Activated naive CD8-positive, alpha-beta T cell treated with anti-CD3 and anti-CD28 coated beads, Interleukin-2, amount 50 U/mL, for 24 hours (primary cell): ENCODE measurements at regions not wholly inside any gene's neighbourhood (a gene's known extent, or its start where the extent isn't known, plus 50 kb on each side); places are given as distances from the start of the nearest gene placed in this dataset.

Experiments
- ATAC-seq: fragments of 150-1000 bp; cut with Tn5 transposase; one replicate; pipeline ENCODE4 v1.10.0; 2021
- DNase-seq: peaks from one replicate; pipeline ENCODE4 v3.0.0; 2021
- H3K27ac Mint-ChIP-seq: one replicate; pipeline ENCODE4 v1.8.0; 2021; ENCODE audit warnings: mild to moderate bottlenecking, mixed read lengths
- H3K27me3 Mint-ChIP-seq: one replicate; pipeline ENCODE4 v1.8.0; 2021; ENCODE audit warnings: mixed read lengths
- H3K36me3 Mint-ChIP-seq: one replicate; pipeline ENCODE4 v1.8.0; 2021; ENCODE audit warnings: low read depth, mixed read lengths
- H3K4me1 Mint-ChIP-seq: one replicate; pipeline ENCODE4 v1.8.0; 2021; ENCODE audit warnings: mixed read lengths
- H3K4me3 Mint-ChIP-seq: one replicate; pipeline ENCODE4 v1.8.0; 2021; ENCODE audit warnings: mild to moderate bottlenecking, moderate library complexity, mixed read lengths
- H3K9me3 Mint-ChIP-seq: one replicate; pipeline ENCODE4 v1.8.0; 2021; ENCODE audit warnings: mixed read lengths

DNA sequence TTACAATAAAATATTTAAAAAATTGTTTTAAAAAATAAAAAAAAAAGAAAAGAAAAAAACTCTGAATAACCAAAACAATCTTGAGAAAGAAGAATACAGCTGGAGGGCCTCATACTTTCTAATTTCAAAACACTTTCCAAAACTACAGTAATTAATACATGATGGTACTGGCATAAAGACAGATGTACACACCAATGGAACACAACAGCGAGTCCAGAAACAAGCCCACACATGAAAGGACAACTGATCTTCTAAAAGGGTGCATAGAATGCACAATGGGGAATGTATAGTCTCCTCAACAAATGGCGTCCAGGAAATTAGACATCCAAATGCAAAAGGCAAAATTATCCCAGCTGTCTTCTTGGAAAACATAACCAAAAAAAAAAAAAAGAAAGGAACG is 99.6 kb downstream of the LURAP1L start:
- DNase-seq (no peak), ATAC-seq (no peak)
- Mint-ChIP-seq H3K4me1 (no peaks in the 10 kb centered on the region), H3K27ac (no peak overlapping the region), H3K4me3 (no peak overlapping the region), H3K9me3 (peaks cover 11% of the 10 kb centered on the region), H3K27me3 (peaks cover 2% of the 10 kb centered on the region), H3K36me3 (no peaks in the 10 kb centered on the region)

DNA sequence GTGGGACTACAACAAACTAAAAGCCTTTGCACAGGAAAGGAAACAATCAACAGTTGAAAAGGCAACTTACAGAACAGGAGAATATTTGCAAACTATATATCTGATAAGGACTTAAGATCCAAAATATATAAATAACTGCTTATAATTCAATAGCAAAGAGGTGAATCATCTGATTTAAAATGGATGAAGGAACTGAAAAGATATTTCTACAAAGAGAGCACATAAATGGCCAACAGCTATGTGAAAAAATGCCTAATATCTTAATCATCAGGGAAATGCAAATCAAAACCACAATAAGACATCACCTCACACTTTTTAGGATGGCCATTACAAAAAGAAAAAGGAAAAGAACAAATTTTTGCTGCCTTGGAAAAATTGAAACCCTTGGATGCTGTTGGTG is 100.4 kb downstream of the LURAP1L start:
- Mint-ChIP-seq H3K36me3 (no peaks in the 10 kb centered on the region), H3K9me3 (peaks cover 9% of the 10 kb centered on the region), H3K27me3 (peaks cover 2% of the 10 kb centered on the region), H3K4me1 (no peaks in the 10 kb centered on the region), H3K27ac (no peak overlapping the region), H3K4me3 (no peak overlapping the region)
- no peak for DNase-seq
- ATAC-seq: no peak

DNA sequence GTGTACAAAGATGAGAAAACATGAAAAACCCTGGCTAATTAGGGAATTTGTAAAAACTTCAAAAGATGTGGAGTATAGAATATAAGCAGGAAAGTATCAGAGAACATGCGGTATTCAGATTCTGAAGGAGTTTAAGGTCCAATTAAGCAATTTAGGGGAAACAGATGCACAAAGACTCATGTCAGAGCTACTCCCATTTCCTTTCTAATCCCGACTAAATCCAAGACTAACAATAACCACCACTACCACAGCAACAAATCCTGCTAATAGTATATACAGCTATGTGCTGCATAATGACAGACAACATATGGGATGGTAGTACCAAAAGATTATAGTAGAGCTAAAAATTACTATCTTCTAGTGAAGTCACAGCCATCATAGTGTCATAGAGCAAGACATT is 102.1 kb downstream of the LURAP1L start:
- DNase-seq (no peak), ATAC-seq (no peak)
- Mint-ChIP-seq H3K27ac (no peak overlapping the region), H3K36me3 (no peaks in the 10 kb centered on the region), H3K9me3 (peaks cover 8% of the 10 kb centered on the region), H3K4me3 (no peak overlapping the region), H3K27me3 (no peaks in the 10 kb centered on the region), H3K4me1 (no peaks in the 10 kb centered on the region)

GRCh38 chr9:12878351-12878978 is 103.6 kb downstream of the LURAP1L start:
- Mint-ChIP-seq H3K36me3 (no peaks in the 10 kb centered on the region), H3K9me3 (no peaks in the 10 kb centered on the region), H3K27ac (no peak overlapping the region), H3K4me3 (no peak overlapping the region), H3K27me3 (no peaks in the 10 kb centered on the region), H3K4me1 (no peaks in the 10 kb centered on the region)
- ATAC-seq (no peak), DNase-seq (no peak)

DNA sequence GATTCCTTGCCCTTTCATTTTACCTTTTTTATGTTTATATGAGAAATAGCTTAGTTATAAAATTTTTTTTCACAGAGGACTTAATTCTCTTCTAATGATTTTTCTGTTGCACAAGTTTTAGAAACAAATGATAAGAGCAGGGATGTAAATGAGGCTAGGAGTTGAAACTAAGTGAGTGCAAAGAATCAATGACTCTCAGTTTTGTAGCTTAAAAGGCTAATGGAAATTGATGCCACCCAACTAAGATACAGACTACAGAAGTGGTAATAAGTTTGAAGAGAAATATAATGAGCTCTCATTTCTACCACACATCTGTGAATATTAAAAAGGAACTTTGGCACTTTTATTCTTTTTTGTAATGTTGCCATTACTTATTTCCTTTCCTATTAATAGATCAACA is 105.1 kb downstream of the LURAP1L start:
- Mint-ChIP-seq H3K36me3 (no peaks in the 10 kb centered on the region), H3K4me1 (no peaks in the 10 kb centered on the region), H3K4me3 (no peak overlapping the region), H3K27ac (no peak overlapping the region), H3K9me3 (no peaks in the 10 kb centered on the region), H3K27me3 (no peaks in the 10 kb centered on the region)
- DNase-seq: no peak
- no peak for ATAC-seq

DNA sequence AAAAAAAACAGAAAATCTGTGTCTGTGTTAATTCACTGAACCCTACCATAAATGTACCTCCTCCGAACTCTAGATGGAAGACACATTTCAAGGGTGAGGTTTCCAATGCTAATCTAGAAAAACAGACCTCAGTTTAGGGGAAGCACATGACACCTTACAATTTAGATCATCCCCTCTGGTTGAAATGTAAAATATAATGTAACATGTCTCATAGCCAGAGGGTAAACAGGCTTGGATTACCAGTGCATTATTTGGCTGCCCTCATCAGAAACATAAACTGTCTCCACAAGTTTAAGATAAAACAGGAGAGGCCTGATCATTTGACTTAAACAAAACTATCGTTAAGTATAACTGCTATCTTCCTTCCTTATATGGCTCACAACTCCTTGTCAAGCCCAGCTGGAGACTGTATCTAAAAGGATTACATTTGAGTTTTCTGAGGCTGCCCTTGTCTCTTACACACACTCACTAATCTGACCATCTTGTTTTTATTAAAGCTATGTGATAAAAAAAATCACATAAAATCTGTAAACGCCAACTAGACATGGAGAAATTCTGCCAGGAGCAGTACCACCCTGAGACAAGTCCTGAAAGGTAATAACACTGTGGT is 105.7 kb downstream of the LURAP1L start:
- no peak for DNase-seq
- ATAC-seq: no peak
- Mint-ChIP-seq H3K27me3 (no peaks in the 10 kb centered on the region), H3K27ac (no peak overlapping the region), H3K4me1 (no peaks in the 10 kb centered on the region), H3K4me3 (no peak overlapping the region), H3K36me3 (no peaks in the 10 kb centered on the region), H3K9me3 (no peaks in the 10 kb centered on the region)

- no peak for ATAC-seq
- H3K4me3 Mint-ChIP-seq: no peak overlapping the region
- no peaks in the 10 kb centered on the region for H3K9me3 Mint-ChIP-seq
- no peak for DNase-seq
- H3K27me3 Mint-ChIP-seq: no peaks in the 10 kb centered on the region
- H3K4me1 Mint-ChIP-seq: no peaks in the 10 kb centered on the region
- H3K27ac Mint-ChIP-seq: no peak overlapping the region
- no peaks in the 10 kb centered on the region for H3K36me3 Mint-ChIP-seq
These were observed 107.6 kb downstream of the LURAP1L start for GRCh38 chr9:12882430-12882829.

GRCh38 chr9:12884736-12885395 is 110.0 kb downstream of the LURAP1L start:
- H3K9me3 Mint-ChIP-seq: peaks cover 2% of the 10 kb centered on the region
- ATAC-seq: no peak

DNA sequence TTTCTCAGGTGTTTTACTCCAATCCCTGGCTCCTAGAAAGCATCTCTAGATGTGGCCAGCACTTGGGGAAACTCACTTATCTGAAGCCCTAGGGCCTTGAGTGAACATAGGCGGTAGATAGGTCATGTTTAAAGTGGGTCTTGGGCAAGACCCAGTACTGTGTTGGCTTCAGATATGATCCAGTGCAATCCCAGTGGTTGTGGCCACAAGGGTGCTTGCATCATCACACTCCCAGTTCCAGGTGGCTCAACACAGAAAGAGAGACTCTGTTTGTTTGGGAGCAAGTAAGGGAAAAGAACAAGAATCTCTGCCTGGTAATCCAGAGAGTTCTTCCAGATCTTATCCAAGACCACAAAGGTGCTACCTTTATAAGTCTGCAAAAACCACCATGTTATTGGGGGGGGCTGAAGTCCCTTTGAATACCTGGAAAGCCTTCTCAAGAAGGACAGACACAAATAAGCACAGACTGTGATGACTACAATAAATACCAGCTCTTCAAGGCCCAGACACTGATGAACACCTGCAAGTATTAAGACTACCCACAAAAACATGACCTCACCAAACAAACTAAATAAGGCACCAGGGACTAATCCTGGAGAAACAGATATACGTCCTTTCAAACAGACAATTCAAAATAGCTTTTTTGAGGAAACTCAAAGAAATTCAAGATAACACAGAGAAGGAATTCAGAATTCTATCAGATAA is 114.7 kb downstream of the LURAP1L start:
- H3K4me1 Mint-ChIP-seq: no peaks in the 10 kb centered on the region
- peaks cover 23% of the 10 kb centered on the region for H3K9me3 Mint-ChIP-seq
- no peaks in the 10 kb centered on the region for H3K27me3 Mint-ChIP-seq
- no peaks in the 10 kb centered on the region for H3K36me3 Mint-ChIP-seq
- DNase-seq: no peak
- no peak for ATAC-seq
- H3K4me3 Mint-ChIP-seq: no peak overlapping the region
- H3K27ac Mint-ChIP-seq: no peak overlapping the region

More at GRCh38 chr9:12884736-12885395, 110.0 kb downstream of the LURAP1L start:
- no peaks in the 10 kb centered on the region for H3K4me1 Mint-ChIP-seq
- no peaks in the 10 kb centered on the region for H3K36me3 Mint-ChIP-seq
- no peaks in the 10 kb centered on the region for H3K27me3 Mint-ChIP-seq
- no peak for DNase-seq
- H3K27ac Mint-ChIP-seq: no peak overlapping the region
- no peak overlapping the region for H3K4me3 Mint-ChIP-seq

DNA sequence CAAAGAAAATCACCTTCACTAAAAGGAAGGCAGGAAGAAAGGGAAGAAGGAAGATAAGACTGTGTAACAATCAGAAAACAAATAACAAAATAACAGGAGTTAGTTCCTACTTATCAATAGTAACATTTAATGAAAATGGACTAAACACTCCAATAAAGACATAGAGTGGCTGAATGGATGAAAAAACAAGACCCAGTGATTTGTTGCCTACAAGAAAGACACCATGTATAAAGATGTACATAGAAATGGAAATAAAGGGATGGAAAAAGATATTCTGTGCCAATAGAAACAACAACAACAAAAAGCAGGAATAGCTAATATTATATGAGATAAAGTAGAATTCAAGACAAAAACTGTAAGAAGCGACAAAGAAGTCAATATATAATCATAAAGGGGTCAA is 116.8 kb downstream of the LURAP1L start:
- no peaks in the 10 kb centered on the region for H3K4me1 Mint-ChIP-seq
- no peaks in the 10 kb centered on the region for H3K27me3 Mint-ChIP-seq
- H3K36me3 Mint-ChIP-seq: no peaks in the 10 kb centered on the region
- no peak for ATAC-seq
- H3K9me3 Mint-ChIP-seq: peaks cover 27% of the 10 kb centered on the region
- no peak for DNase-seq
- H3K27ac Mint-ChIP-seq: no peak overlapping the region
- H3K4me3 Mint-ChIP-seq: no peak overlapping the region

DNA sequence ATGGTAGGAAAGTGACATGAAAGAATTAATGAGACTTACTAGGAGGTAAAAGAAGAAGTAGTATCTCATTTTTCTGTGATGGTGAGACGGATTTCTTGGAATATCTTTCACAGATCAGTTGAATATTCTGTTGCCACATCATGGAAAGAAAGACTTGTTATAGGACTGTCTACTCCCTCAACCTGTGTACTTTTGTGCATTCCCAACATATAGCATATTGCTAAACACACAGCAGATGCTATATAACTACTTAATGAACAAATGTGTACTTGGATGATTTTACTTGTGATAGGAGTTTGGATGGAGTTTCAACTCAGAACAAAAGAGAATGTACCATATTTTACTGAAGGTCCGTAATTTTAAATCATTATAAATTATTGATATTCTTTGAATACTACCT is 128.5 kb downstream of the LURAP1L start:
- no peak for ATAC-seq

GRCh38 chr9:12904261-12905000 is 129.6 kb downstream of the LURAP1L start:
- H3K36me3 Mint-ChIP-seq: no peaks in the 10 kb centered on the region
- H3K27ac Mint-ChIP-seq: no peak overlapping the region
- H3K9me3 Mint-ChIP-seq: peaks cover 37% of the 10 kb centered on the region
- DNase-seq: no peak
- H3K4me3 Mint-ChIP-seq: no peak overlapping the region
- no peaks in the 10 kb centered on the region for H3K4me1 Mint-ChIP-seq
- H3K27me3 Mint-ChIP-seq: no peaks in the 10 kb centered on the region
- ATAC-seq: no peak

More for the DNA sequence above, 128.5 kb downstream of the LURAP1L start:
- H3K27me3 Mint-ChIP-seq: no peaks in the 10 kb centered on the region
- H3K27ac Mint-ChIP-seq: no peak overlapping the region
- no peaks in the 10 kb centered on the region for H3K36me3 Mint-ChIP-seq
- H3K4me3 Mint-ChIP-seq: no peak overlapping the region
- no peaks in the 10 kb centered on the region for H3K4me1 Mint-ChIP-seq
- peaks cover 44% of the 10 kb centered on the region for H3K9me3 Mint-ChIP-seq
- no peak for DNase-seq

DNA sequence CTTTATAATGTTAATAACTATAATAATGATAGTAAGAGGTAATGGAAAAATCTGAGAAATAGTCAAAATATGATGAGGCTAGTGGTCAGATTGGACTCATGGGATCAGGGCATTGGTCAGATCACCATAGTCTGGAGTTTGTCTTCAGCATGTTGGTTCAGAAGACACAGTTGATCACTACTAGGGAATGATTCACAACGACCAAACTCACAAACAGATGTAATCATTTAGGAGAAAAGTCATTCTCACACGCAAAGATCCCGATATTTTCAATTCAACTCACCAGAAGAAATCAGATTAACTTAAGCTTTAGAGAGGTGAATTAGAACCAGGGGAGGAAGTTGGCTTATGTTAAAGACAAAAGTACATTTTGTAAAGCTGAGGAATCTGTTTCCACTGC is 131.8 kb downstream of the LURAP1L start:
- Mint-ChIP-seq H3K4me3 (no peak overlapping the region), H3K9me3 (peaks cover 24% of the 10 kb centered on the region), H3K27ac (no peak overlapping the region), H3K27me3 (no peaks in the 10 kb centered on the region), H3K4me1 (no peaks in the 10 kb centered on the region), H3K36me3 (no peaks in the 10 kb centered on the region)
- no peak for ATAC-seq
- no peak for DNase-seq

- Mint-ChIP-seq H3K4me3 (no peak overlapping the region), H3K4me1 (no peaks in the 10 kb centered on the region), H3K27me3 (no peaks in the 10 kb centered on the region), H3K9me3 (peaks cover 10% of the 10 kb centered on the region), H3K36me3 (no peaks in the 10 kb centered on the region), H3K27ac (no peak overlapping the region)
- ATAC-seq (no peak), DNase-seq (no peak)
These were observed 134.1 kb downstream of the LURAP1L start for GRCh38 chr9:12908895-12909294.
